Choroid plexus epithelial cell (primary cell): ENCODE measurements at regions not wholly inside any gene's neighbourhood (a gene's known extent, or its start where the extent isn't known, plus 50 kb on each side); places are given as distances from the start of the nearest gene placed in this dataset.

Source experiments
- DNase-seq: peaks from one replicate; pipeline ENCODE4 v3.0.0-alpha.2; 2010; ENCODE audit warnings: low read depth
- H3K4me3 ChIP-seq: 2 replicates; pipeline ENCODE4 v1.5.1; 2011; ENCODE audit warnings: low read depth, mild to moderate bottlenecking, control low read depth, low read length, moderate library complexity
- CTCF ChIP-seq: conservative IDR thresholded peaks from 2 replicates; pipeline ENCODE4 v1.5.1; 2011; ENCODE audit warnings: low read depth, mild to moderate bottlenecking, control low read depth, inconsistent platforms, low read length, moderate library complexity

GRCh38 chr5:38772471-38772870 lies 73.3 kb upstream of the OSMR start:
- no peak for DNase-seq
- H3K4me3 ChIP-seq = no peak overlapping the region
- TF ChIP-seq CTCF = no peak

- no peak overlapping the region for H3K4me3 ChIP-seq
- no peak for DNase-seq
- TF ChIP-seq CTCF = no peak
These were observed 70.5 kb upstream of the OSMR start for GRCh38 chr5:38775218-38775840.

- TF ChIP-seq CTCF = no peak
- H3K4me3 ChIP-seq = no peak overlapping the region
- DNase-seq = peak; percentile 60
These were observed 69.5 kb upstream of the OSMR start for GRCh38 chr5:38776149-38776896.

GRCh38 chr5:38777111-38777510 lies 68.7 kb upstream of the OSMR start:
- H3K4me3 ChIP-seq = no peak overlapping the region
- DNase-seq = no peak

GRCh38 chr5:38780316-38780715 lies 65.5 kb upstream of the OSMR start:
- TF ChIP-seq CTCF = no peak
- no peak overlapping the region for H3K4me3 ChIP-seq
- no peak for DNase-seq

More at GRCh38 chr5:38777111-38777510, 68.7 kb upstream of the OSMR start:
- TF ChIP-seq CTCF = no peak

- TF ChIP-seq CTCF = peak; percentile 78
- H3K4me3 ChIP-seq = no peak overlapping the region
- DNase-seq = peak; percentile 96
These were observed 64.9 kb upstream of the OSMR start for GRCh38 chr5:38780945-38781344.
